Spleen (tissue), 11 donors: ENCODE measurements at regions not wholly inside any gene's neighbourhood (a gene's known extent, or its start where the extent isn't known, plus 50 kb on each side); places are given as distances from the start of the nearest gene placed in this dataset.
"Not testable (repeated sequence)": the region's sequence is repeated elsewhere in the genome, so short reads cannot be mapped to it uniquely, and the experiment has no call there.

Source experiments
- DNase-seq: peaks from one replicate; pipeline ENCODE4 v3.0.0-alpha.2; 2020
- H3K27ac ChIP-seq, 8 donors: fragments of 200-600 bp; sonication (generic) in 7 of 8; 1 replicate in 4 of 8; 2 replicates in 4 of 8; pipeline versions ENCODE4 v1.5.0 to v1.8.0; 2016 to 2021; ENCODE audit warnings: inconsistent platforms in 4 of 8, mild to moderate bottlenecking in 4 of 8, moderate library complexity in 1 of 8
- H3K27me3 ChIP-seq, 7 donors: fragments of 200-600 bp; sonication (generic) in 6 of 7; replicated peaks in 1 of 7; 1 replicate in 4 of 7; 2 replicates in 3 of 7; pipeline versions ENCODE4 v1.5.0 to v1.8.0; 2016 to 2021; ENCODE audit warnings: inconsistent platforms in 3 of 7, mild to moderate bottlenecking in 1 of 7
- H3K36me3 ChIP-seq, 6 donors: fragments of 200-600 bp; sonication (generic) in 5 of 6; 1 replicate in 4 of 6; 2 replicates in 2 of 6; pipeline versions ENCODE4 v1.5.0 to v1.8.0; 2016 to 2021; ENCODE audit warnings: inconsistent platforms in 2 of 6
- H3K4me1 ChIP-seq, 6 donors: fragments of 200-600 bp; sonication (generic) in 5 of 6; 1 replicate in 3 of 6; 2 replicates in 3 of 6; pipeline versions ENCODE4 v1.5.0 to v1.8.0; 2016 to 2021; ENCODE audit warnings: inconsistent platforms in 3 of 6
- H3K4me3 ChIP-seq, 8 donors: fragments of 200-600 bp; sonication (generic) in 7 of 8; 1 replicate in 4 of 8; 2 replicates in 4 of 8; pipeline versions ENCODE4 v1.5.0 to v1.8.0; 2016 to 2021; ENCODE audit warnings: inconsistent platforms in 4 of 8, mild to moderate bottlenecking in 4 of 8, moderate library complexity in 2 of 8
- H3K9me3 ChIP-seq, 8 donors: fragments of 200-600 bp; sonication (generic) in 7 of 8; 1 replicate in 4 of 8; 2 replicates in 4 of 8; pipeline versions ENCODE4 v1.5.0 to v1.8.0; 2016 to 2021; ENCODE audit warnings: inconsistent platforms in 4 of 8
- POLR2A ChIP-seq, 3 donors: fragments of 450-650 bp; IDR thresholded peaks; one replicate each; pipeline ENCODE4 v1.5.1; 2017; ENCODE audit warnings: antibody characterized with exemption in 3 of 3, mild to moderate bottlenecking in 1 of 3
- POLR2AphosphoS5 ChIP-seq, 3 donors: sonication (generic); formaldehyde crosslinking; IDR thresholded peaks; one replicate each; pipeline ENCODE4 v1.5.1; 2017; ENCODE audit warnings: antibody characterized with exemption in 3 of 3
- WGBS, 5 donors: extraction: QIAGEN DNeasy Blood & Tissue Kit in 3 of 5; methylation state at CpG; one replicate each; pipeline versions ENCODE4 v1.1.5 to v1.1.7; 2013 to 2018; 5-methylcytosine and 5-hydroxymethylcytosine counted together
- intact Hi-C: fragments of 100-400 bp; cut with DNase I; formaldehyde crosslinking; loops from one replicate; pipeline ENCODE4 v1.15.0; 2023; ENCODE audit warnings: low total_unique reads
- small RNA-seq, 4 donors: library from RNA; depleted of rRNA; stranded (forward); fragments of <200 nt; gene quantifications; one replicate each; pipeline ENCODE3, GENCODE V24; 2016
- TF ChIP-seq, protein P1 (sequence below), 11 experiments: fragments of 200-600 bp in 7 of 11; fragments of 450-650 bp in 4 of 11; sonication (generic) in 4 of 11; IDR thresholded peaks in 8 of 11; conservative IDR thresholded peaks in 3 of 11; 1 replicate in 7 of 11; 2 replicates in 4 of 11; pipeline versions ENCODE4 v1.4.0 to v1.8.0; 2016 to 2021; ENCODE audit warnings: antibody characterized with exemption in 11 of 11, inconsistent platforms in 4 of 11, mild to moderate bottlenecking in 1 of 11
- donor health status: healthy with polysubstance abuse.
- donor health status: DM: no; HTN: no; CAD: no; lungs with moderate emphysema.
- donor health status: DM: no; HTN: no; CAD: no.
- donor health status: Bipolar disorder and iron deficiency.
- donor health status: healthy.
- donor health status: DM: no; HTN: no; CAD: no.
- donor health status: DM: yes; HTN: yes; CAD: no.

DNA sequence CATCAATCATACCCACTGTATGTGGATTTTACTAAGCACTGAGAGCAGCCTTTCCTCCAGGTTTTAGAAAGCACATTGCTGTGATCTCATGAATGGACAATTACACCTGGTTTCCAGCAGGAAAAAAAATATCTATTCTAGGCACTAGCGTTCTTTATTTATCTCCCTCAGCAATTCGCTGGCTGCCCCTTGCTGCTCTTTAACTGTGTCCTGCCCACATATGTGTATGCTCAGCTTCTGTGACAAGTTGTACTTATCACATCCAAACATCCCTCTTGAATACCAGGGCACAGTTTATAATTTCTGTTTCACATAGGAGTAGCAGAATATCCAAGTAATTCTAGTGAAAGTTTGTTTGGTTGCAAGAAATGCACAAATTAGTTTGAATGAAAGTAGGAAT is 146.8 kb downstream of the USP46 start:
- 51 to 74% (median 62%) methylated on average over 2 of the region's 2 CpGs for WGBS, 5 donors
- H3K27me3 ChIP-seq = no peaks in the 10 kb centered on the region
- no peak overlapping the region for H3K4me3 ChIP-seq
- TF ChIP-seq POLR2A (IDR thresholded peaks at IDR 0.05) = no peak
- no peak for TF ChIP-seq POLR2AphosphoS5 (IDR thresholded peaks at IDR 0.05)
- TF ChIP-seq, protein P1, sequence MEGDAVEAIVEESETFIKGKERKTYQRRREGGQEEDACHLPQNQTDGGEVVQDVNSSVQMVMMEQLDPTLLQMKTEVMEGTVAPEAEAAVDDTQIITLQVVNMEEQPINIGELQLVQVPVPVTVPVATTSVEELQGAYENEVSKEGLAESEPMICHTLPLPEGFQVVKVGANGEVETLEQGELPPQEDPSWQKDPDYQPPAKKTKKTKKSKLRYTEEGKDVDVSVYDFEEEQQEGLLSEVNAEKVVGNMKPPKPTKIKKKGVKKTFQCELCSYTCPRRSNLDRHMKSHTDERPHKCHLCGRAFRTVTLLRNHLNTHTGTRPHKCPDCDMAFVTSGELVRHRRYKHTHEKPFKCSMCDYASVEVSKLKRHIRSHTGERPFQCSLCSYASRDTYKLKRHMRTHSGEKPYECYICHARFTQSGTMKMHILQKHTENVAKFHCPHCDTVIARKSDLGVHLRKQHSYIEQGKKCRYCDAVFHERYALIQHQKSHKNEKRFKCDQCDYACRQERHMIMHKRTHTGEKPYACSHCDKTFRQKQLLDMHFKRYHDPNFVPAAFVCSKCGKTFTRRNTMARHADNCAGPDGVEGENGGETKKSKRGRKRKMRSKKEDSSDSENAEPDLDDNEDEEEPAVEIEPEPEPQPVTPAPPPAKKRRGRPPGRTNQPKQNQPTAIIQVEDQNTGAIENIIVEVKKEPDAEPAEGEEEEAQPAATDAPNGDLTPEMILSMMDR (IDR thresholded peaks at IDR 0.05 in 8 of 11, conservative IDR thresholded peaks at IDR 0.05 in 3 of 11) = no peak
- no peak overlapping the region for H3K27ac ChIP-seq
- intact Hi-C loops = no loop called here
- no peaks in the 10 kb centered on the region for H3K9me3 ChIP-seq
- no peak for DNase-seq
- H3K4me1 ChIP-seq = no peaks in the 10 kb centered on the region
- H3K36me3 ChIP-seq = no peaks in the 10 kb centered on the region

DNA sequence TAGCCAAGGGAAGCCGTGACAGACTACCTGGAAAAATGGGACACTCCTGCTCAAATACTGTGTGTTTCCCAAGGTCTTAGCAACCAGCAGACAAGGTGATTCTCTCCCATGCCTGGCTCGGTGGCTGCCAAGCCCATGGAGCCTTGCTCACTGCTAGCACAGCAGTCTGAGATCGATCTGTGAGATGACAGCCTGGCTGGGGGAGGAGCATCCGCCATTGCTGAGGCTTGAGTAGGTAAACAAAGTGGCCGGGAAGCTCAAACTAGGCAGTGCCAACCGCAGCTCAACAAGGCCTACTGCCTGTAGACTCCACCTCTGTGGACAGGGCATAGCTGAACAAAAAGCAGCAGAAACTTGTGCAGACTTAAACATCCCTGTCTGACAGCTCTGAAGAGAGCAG is 137.0 kb downstream of the USP46 start:
- DNase-seq, H3K27me3 ChIP-seq, H3K9me3 ChIP-seq, H3K36me3 ChIP-seq, H3K4me3 ChIP-seq, H3K4me1 ChIP-seq, H3K27ac ChIP-seq, intact Hi-C loops: not testable (repeated sequence)
- WGBS, 5 donors = 76 to 93% (median 86%) methylated on average over 5 to 6 of the region's 6 CpGs

DNA sequence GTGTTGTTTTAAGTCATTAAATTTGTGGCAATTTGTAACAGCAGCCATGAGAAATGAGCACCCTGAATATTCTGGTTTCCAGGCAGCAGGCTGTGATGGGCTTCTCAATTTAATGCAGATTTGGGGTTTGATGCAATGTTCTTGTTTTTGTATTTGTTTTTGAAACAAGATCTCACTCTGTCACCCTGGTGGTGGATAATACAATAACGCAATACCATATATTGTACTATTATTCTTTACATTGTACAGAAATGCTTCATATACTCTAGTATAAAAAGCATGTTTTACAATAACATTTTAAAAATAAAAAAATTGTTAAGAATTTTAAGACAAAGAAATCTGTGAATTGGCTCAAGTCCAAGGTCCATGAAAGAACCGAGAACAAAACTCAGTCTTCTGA is 129.1 kb downstream of the USP46 start:
- H3K9me3 ChIP-seq = peaks cover 0 to 17% (median 0%) of the 10 kb centered on the region in 8 donors
- no peak overlapping the region for H3K27ac ChIP-seq
- H3K27me3 ChIP-seq = no peaks in the 10 kb centered on the region
- TF ChIP-seq POLR2AphosphoS5 (IDR thresholded peaks at IDR 0.05) (no peak), POLR2A (IDR thresholded peaks at IDR 0.05) (no peak)
- TF ChIP-seq, protein P1 (IDR thresholded peaks at IDR 0.05 in 8 of 11, conservative IDR thresholded peaks at IDR 0.05 in 3 of 11) = no peak
- H3K36me3 ChIP-seq = no peaks in the 10 kb centered on the region
- intact Hi-C loops = no loop called here
- no peaks in the 10 kb centered on the region for H3K4me1 ChIP-seq
- no peak overlapping the region for H3K4me3 ChIP-seq
- WGBS, 5 donors = 76 to 96% (median 85%) methylated on average over 2 of the region's 2 CpGs
- no peak for DNase-seq

DNA sequence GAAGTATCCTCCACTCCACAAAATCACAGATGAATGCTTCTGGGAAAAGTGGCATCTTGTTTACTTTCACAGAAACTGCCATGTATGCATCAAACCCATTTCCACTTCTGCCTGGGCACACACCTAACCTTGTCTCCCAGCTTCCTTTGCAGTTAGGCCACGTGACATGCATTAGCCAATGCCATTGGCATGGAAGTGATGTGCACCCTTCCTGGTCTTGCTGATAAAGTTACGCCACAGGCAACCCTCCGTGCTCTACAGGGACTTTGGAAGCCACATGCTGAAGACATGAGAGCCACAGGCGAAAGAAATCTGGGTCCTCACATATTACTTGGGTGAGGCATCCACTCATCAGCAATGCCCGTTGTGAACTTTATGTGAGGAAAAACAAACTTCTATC is 123.3 kb downstream of the USP46 start:
- H3K9me3 ChIP-seq = peaks cover 0 to 10% (median 0%) of the 10 kb centered on the region in 8 donors
- no peak overlapping the region for H3K4me3 ChIP-seq
- no peaks in the 10 kb centered on the region for H3K27me3 ChIP-seq
- H3K4me1 ChIP-seq = no peaks in the 10 kb centered on the region
- TF ChIP-seq, protein P1 (IDR thresholded peaks at IDR 0.05 in 8 of 11, conservative IDR thresholded peaks at IDR 0.05 in 3 of 11) = no peak
- no peak overlapping the region for H3K27ac ChIP-seq
- DNase-seq = no peak
- no peaks in the 10 kb centered on the region for H3K36me3 ChIP-seq
- WGBS, 5 donors = 80 to 89% (median 85%) methylated on average over 5 of the region's 5 CpGs
- intact Hi-C loops = no loop called here

Small RNA genes lying in the stretch of these regions (small RNA-seq; reads per million reads assigned to genes)
- gene RNU6-1252P = 0 reads per million in 4 donors
